GM21825 (cell line): ENCODE measurements at regions not wholly inside any gene's neighbourhood (a gene's known extent, or its start where the extent isn't known, plus 50 kb on each side); places are given as distances from the start of the nearest gene placed in this dataset.

Experiments
- ATAC-seq: cut with Tn5 transposase; IDR thresholded peaks from one replicate; pipeline ENCODE4 v1.9.1; 2021; ENCODE audit warnings: mild to moderate bottlenecking, moderate library complexity; ENCODE audit not compliant: unreplicated experiment

GRCh38 chr10:71066600-71066999, 145.8 kb upstream of the UNC5B start:
- ATAC-seq: no peak

GRCh38 chr10:71067098-71067740, 145.2 kb upstream of the UNC5B start:
- no peak for ATAC-seq

GRCh38 chr10:71068861-71069271, 143.5 kb upstream of the UNC5B start:
- ATAC-seq: no peak

GRCh38 chr10:71069909-71070666, 142.3 kb upstream of the UNC5B start:
- ATAC-seq: no peak

GRCh38 chr10:71070741-71071140, 141.6 kb upstream of the UNC5B start:
- ATAC-seq: no peak

- no peak for ATAC-seq
Observed at GRCh38 chr10:71072131-71072822, 140.1 kb upstream of the UNC5B start.

GRCh38 chr10:71072823-71073210, 139.6 kb upstream of the UNC5B start:
- ATAC-seq: no peak

GRCh38 chr10:71073451-71074175, 138.8 kb upstream of the UNC5B start:
- no peak for ATAC-seq

GRCh38 chr10:71074176-71074755, 138.1 kb upstream of the UNC5B start:
- ATAC-seq: no peak

GRCh38 chr10:71075086-71075758, 137.1 kb upstream of the UNC5B start:
- no peak for ATAC-seq

GRCh38 chr10:71075759-71076472, 136.5 kb upstream of the UNC5B start:
- ATAC-seq: no peak

- ATAC-seq: no peak
Observed at GRCh38 chr10:71076473-71077142, 135.8 kb upstream of the UNC5B start.

GRCh38 chr10:71077143-71077581, 135.2 kb upstream of the UNC5B start:
- ATAC-seq: no peak

GRCh38 chr10:71077796-71078453, 134.4 kb upstream of the UNC5B start:
- ATAC-seq: no peak

GRCh38 chr10:71078454-71079145, 133.8 kb upstream of the UNC5B start:
- no peak for ATAC-seq

- no peak for ATAC-seq
Observed at GRCh38 chr10:71079761-71080380, 132.5 kb upstream of the UNC5B start.

- no peak for ATAC-seq
Observed at GRCh38 chr10:71080381-71081228, 131.8 kb upstream of the UNC5B start.
